Ureter (tissue), 1 donor: ENCODE measurements at regions not wholly inside any gene's neighbourhood (a gene's known extent, or its start where the extent isn't known, plus 50 kb on each side); places are given as distances from the start of the nearest gene placed in this dataset.

Experiments
- DNase-seq: peaks from one replicate; pipeline ENCODE4 v3.0.0-alpha.2; 2020; ENCODE audit warnings: low spot score
- donor health status: DM: yes; HTN: yes; CAD: no.

DNA sequence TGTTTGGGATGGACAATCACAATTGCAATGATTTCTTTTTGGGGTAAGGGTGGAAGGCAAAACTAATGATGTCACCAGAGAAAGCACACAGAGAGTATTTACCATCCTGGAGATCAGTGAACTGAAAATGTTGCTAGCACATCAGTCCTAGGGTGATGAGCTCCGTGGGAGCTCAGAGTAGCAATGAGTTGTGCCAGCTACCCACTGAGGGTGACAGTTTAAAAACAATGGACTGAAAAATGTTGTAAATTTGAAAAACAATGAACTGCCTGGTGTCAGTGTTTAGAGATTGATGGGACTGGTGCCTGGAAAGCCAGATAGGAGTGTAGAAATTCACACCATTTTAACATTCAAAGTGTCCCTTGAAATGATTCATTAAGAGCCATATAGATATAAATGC is 198.5 kb downstream of the ATP23 start:
- DNase-seq, result no peak

DNA sequence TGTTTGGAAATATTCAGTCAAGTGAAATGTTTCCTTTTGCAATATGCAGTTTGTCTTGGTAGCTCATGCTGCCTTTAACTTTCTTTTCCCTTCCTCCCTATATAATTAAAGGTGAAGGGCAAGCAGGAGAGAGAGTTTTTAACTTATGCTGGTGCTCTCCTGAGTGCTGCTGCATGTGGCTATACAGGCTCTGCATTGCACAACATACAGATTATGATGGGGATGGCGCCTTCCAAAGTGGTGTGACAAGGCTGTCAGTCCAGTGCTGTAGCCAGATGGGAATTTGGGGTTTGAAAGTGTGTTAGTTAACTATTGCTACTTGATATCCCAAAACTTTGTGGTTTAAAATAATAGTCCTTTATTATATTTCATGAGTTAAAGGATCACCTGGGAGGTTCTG is 199.0 kb downstream of the ATP23 start:
- no peak for DNase-seq

DNA sequence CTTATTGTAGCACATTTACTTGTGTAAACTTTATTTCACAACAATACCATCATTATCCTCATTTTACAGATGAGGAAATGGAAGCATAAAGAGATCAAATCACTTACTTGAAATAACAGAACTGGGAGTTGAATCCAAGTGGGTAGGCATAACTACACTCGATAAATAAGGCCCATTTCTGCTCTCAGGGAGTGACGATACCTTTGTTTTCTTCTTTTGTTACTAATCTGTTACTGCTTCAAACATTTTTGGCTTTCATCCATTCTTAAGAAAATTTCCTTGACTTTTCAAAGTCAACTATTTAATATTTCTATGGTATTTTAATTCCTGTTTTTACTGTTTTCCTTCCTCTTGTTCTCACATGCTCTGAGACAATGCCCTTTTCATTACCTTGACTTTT is 201.6 kb downstream of the ATP23 start:
- no peak for DNase-seq

- no peak for DNase-seq
Measured at GRCh38 chr12:58143498-58143995, 202.2 kb downstream of the ATP23 start.

DNA sequence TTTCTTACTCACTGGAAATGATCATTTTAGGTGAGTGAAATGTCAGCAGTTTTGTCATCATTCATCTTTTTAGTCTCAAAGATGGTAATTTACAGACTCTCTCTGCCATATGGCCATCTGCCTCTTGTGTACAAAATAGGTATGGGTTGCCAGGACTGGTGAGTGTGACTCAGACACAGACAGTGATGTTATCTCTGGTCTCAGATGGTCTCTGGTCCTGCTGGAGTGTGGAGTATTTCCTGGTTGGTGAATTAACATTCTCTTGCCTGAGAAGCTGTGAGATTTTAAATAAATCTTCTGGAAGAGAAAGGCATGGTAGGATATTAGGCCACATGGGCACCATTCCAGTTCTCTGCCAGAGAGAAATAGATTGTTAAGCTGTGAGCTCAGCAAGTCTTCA is 207.0 kb downstream of the ATP23 start:
- DNase-seq, result peak; percentile 52

- no peak for DNase-seq
Measured at GRCh38 chr12:58148976-58149375, 207.6 kb downstream of the ATP23 start.

- DNase-seq, result no peak
Measured at GRCh38 chr12:58154359-58154758, 213.0 kb downstream of the ATP23 start.

DNA sequence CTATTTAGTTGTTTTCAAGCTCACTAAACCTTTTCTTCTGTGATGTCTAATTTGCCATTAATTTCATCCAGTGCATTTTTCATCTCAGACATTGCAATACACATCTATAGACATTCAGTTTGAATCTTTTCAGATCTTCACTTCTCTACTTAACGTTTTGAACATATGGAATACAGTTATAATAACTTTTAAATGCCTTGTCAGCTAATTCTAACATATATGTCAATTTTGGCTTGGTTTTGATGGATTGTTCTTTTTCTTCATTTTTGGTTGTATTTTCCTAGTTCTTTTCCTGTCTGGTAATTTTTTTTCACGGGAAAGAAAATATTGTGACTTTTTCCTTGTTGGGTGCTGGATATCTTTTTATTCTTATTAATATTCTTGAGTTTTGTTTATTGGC is 215.3 kb downstream of the ATP23 start:
- DNase-seq, result no peak

GRCh38 chr12:58159941-58160340 is 218.6 kb downstream of the ATP23 start:
- DNase-seq, result no peak

DNA sequence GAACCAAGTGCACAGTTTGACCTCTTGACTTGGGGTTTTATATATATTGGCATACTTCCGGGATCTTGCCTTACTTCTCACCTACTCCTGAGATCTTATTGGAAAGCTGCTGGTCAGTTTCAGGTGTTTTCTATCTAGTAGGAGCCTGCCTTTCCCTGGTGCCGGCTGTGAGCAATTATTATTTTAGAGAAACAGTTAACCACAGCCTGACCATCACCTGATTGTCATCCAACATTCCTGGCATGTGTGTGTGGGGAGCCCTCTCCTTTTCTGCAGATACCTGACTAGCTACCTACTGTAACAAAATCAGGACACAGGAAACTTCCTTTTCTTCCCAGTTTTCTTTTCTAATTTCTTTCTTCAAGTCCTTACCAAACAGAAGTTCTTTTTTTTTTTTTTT is 220.4 kb downstream of the ATP23 start:
- DNase-seq, result no peak

GRCh38 chr12:58163021-58163420 is 221.7 kb downstream of the ATP23 start:
- no peak for DNase-seq

DNA sequence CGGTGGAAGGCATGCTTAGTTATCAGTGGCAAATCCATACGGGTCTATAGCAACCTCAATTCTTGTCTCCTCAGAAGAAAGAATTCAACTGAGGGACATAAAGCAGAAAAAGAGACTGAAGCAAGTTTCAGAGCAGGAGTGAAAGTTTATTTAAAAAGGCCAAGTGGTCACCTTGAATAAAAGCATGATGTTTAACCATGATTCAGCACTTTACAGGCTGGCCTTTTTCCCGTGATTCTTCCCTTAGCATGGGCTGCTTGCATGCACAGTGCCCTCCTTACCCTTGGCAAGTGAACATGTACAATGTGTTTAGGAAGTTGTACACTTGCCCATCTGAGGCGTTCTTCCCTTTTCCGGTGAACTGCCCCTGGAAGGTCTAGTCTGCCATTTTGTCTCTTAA is 225.3 kb downstream of the ATP23 start:
- DNase-seq, result no peak

GRCh38 chr12:58167622-58168021 is 226.3 kb downstream of the ATP23 start:
- DNase-seq, result no peak

GRCh38 chr12:58169826-58170225 is 228.5 kb downstream of the ATP23 start:
- DNase-seq, result no peak

DNA sequence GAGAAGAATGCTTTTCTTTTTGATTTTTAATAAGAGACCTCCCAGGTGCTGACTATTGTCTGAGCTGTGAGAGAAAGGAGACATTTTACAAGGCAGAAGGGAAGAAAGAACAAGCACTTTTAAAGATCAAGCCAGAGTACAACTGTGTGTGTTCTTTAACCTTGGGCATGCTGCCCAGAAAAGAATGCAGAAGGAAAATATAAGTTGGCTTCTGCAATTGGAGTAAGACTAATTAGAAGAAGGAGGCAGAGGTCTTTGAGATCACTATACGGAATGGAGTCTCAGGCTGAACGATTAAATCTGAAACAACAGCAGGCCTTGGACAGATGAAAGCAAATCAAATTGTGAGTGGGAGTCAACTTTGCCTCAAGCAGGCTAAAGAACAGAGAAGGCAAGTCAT is 230.5 kb downstream of the ATP23 start:
- DNase-seq, result no peak

- no peak for DNase-seq
Measured at GRCh38 chr12:58172433-58173073, 231.2 kb downstream of the ATP23 start.

DNA sequence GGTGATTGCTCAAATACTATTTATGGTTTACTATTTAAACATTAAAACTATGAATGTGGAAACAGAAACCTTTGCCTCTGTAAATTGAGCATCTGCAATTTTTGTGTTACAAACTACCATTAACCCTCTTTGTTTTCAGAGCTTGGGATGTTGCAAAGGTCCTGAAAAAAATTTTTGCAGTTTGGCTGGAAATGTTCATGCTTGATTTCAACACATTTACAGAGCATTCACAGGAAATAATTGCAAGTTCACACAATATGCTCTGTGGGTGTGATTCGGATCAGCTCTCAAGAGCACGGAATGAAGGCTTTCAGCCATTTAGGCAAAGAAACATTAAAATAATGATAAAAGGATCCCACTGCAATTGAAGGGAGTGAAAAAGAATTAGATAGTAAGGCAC is 232.9 kb downstream of the ATP23 start:
- no peak for DNase-seq

DNA sequence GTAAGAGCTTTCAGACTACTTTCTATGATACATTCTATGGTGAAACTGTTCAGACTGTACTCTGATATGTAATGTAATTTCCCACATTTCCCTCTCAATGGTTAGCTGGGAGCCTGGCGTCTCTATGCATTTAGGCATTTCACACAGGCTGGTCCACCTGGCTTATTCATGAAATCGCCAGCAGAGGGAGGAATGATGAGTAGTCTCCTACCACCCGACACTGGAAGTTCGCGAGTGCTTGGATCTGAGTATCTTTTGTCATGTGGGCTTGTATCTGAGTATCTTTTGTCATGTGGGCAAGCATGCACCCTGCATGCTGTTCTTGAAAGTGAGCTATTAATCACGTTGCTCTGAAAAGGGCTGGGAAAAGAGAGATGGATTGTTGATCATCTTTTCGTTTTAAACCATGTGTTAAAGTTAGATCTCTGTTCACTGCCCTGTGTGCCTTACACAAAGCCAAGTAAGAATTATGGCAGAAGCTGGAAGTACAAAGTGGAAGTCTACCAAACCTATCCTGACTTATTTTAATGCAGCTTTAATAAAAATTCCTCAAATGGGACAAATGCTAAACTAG is 235.0 kb downstream of the ATP23 start:
- no peak for DNase-seq

GRCh38 chr12:58177366-58177765 is 236.0 kb downstream of the ATP23 start:
- no peak for DNase-seq

GRCh38 chr12:58184212-58184611 is 242.8 kb downstream of the ATP23 start:
- DNase-seq, result no peak

GRCh38 chr12:58186401-58186800 is 245.0 kb downstream of the ATP23 start:
- DNase-seq, result no peak

GRCh38 chr12:58186914-58187313 is 245.5 kb downstream of the ATP23 start:
- no peak for DNase-seq

- no peak for DNase-seq
Measured at GRCh38 chr12:58189030-58189429, 247.7 kb downstream of the ATP23 start.

GRCh38 chr12:58189893-58190292 is 248.5 kb downstream of the ATP23 start:
- no peak for DNase-seq
